Effector memory CD8-positive, alpha-beta T cell (primary cell): ENCODE measurements at regions not wholly inside any gene's neighbourhood (a gene's known extent, or its start where the extent isn't known, plus 50 kb on each side); places are given as distances from the start of the nearest gene placed in this dataset.
"Not testable (repeated sequence)": the region's sequence is repeated elsewhere in the genome, so short reads cannot be mapped to it uniquely, and the experiment has no call there.

Source experiments
- ATAC-seq: fragments of 150-1000 bp; cut with Tn5 transposase; replicated peaks from 2 replicates; pipeline ENCODE4 v1.10.0; 2021; ENCODE audit warnings: mild to moderate bottlenecking, moderate library complexity
- DNase-seq, 3 experiments: peaks; one replicate each; pipeline ENCODE4 v3.0.0; 2021
- H3K27ac Mint-ChIP-seq, 2 donors: one replicate each; pipeline ENCODE4 v1.8.0; 2022; ENCODE audit warnings: mild to moderate bottlenecking in 2 of 2, mixed read lengths in 2 of 2, moderate library complexity in 2 of 2
- H3K27me3 Mint-ChIP-seq, 2 donors: one replicate each; pipeline ENCODE4 v1.8.0; 2022; ENCODE audit warnings: mixed read lengths in 2 of 2
- H3K36me3 Mint-ChIP-seq: one replicate; pipeline ENCODE4 v1.8.0; 2022; ENCODE audit warnings: mild to moderate bottlenecking, moderate library complexity, mixed read lengths; ENCODE audit not compliant: insufficient read depth
- H3K4me1 Mint-ChIP-seq, 2 donors: one replicate each; pipeline ENCODE4 v1.8.0; 2022; ENCODE audit warnings: low read depth in 2 of 2, mixed read lengths in 2 of 2
- H3K4me3 Mint-ChIP-seq, 2 donors: one replicate each; pipeline ENCODE4 v1.8.0; 2022; ENCODE audit warnings: mild to moderate bottlenecking in 2 of 2, mixed read lengths in 2 of 2, moderate library complexity in 2 of 2
- H3K9me3 Mint-ChIP-seq, 2 donors: one replicate each; pipeline ENCODE4 v1.8.0; 2022; ENCODE audit warnings: mixed read lengths in 2 of 2

GRCh38 chr14:42488965-42489364, 882.3 kb downstream of the LRFN5 start:
- Mint-ChIP-seq H3K27ac (no peak overlapping the region), H3K27me3 (no peaks in the 10 kb centered on the region), H3K36me3 (no peaks in the 10 kb centered on the region), H3K4me3 (no peak overlapping the region), H3K9me3 (no peaks in the 10 kb centered on the region), H3K4me1 (no peaks in the 10 kb centered on the region)
- DNase-seq, result no peak
- ATAC-seq, result no peak

DNA sequence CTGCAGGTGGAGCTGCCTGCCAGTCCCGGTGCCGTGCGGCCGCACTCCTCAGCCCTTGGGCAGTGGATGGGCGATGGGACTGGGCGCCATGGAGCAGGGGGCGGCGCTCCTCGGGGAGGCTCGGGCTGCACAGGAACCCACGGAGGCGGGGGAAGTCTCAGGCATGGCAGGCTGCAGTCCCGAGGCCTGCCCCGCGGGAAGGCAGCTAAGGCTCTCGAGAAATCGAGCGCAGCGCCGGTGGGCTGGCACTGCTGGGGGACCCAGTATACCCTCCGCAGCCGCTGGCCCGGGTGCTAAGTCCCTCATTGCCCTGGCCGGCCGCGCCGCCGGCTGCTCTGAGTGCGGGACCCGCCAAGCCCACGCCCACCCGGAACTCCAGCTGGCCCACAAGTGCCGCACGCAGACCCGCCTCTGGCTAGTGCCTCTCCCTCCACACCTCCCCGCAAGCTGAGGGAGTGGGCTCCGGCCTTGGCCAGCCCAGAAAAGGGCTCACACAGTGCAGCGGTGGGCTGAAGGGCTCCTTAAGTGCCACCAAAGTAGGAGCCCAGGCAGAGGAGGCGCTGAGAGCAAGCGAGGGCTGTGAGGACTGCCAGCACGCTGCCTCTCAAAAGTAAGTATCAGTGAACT, 875.8 kb downstream of the LRFN5 start:
- not testable (repeated sequence) for DNase-seq, H3K27ac Mint-ChIP-seq, H3K27me3 Mint-ChIP-seq, H3K4me3 Mint-ChIP-seq, H3K4me1 Mint-ChIP-seq, H3K36me3 Mint-ChIP-seq, H3K9me3 Mint-ChIP-seq, ATAC-seq

- not testable (repeated sequence) for H3K27ac Mint-ChIP-seq, DNase-seq, H3K4me1 Mint-ChIP-seq, H3K36me3 Mint-ChIP-seq, H3K9me3 Mint-ChIP-seq, H3K27me3 Mint-ChIP-seq, ATAC-seq, H3K4me3 Mint-ChIP-seq
Measured at GRCh38 chr14:42481714-42482113, 875.0 kb downstream of the LRFN5 start.

GRCh38 chr14:42480255-42480654, 873.6 kb downstream of the LRFN5 start:
- Mint-ChIP-seq H3K36me3 (no peaks in the 10 kb centered on the region), H3K4me3 (no peak overlapping the region), H3K27me3 (no peaks in the 10 kb centered on the region), H3K4me1 (no peaks in the 10 kb centered on the region), H3K27ac (no peak overlapping the region), H3K9me3 (peaks cover 0 to 9% of the 10 kb centered on the region in 2 donors)
- DNase-seq (no peak), ATAC-seq (no peak)

- Mint-ChIP-seq H3K4me3 (no peak overlapping the region), H3K27ac (no peak overlapping the region), H3K27me3 (no peaks in the 10 kb centered on the region), H3K9me3 (peaks cover 0 to 9% of the 10 kb centered on the region in 2 donors), H3K4me1 (no peaks in the 10 kb centered on the region), H3K36me3 (no peaks in the 10 kb centered on the region)
- no peak for DNase-seq
- ATAC-seq, result no peak
Measured at GRCh38 chr14:42475289-42475688, 868.6 kb downstream of the LRFN5 start.

DNA sequence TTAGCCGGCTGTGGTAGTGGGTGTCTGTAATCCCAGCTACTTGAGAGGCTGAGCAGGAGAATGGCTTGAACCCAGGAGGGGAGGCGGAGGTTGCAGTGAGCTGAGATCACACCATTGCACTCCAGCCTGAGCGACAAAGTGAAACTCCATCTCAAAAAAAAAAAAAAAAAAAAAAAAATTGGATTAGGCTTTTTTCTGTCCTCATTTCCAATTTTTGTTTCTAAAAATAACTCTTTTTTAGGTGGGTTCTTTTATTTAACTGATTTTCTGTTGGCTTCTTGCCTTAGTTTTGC, 863.7 kb downstream of the LRFN5 start:
- no peak for ATAC-seq
- Mint-ChIP-seq H3K4me1 (no peaks in the 10 kb centered on the region), H3K27me3 (no peaks in the 10 kb centered on the region), H3K9me3 (peaks cover 4 to 15% of the 10 kb centered on the region in 2 donors), H3K27ac (no peak overlapping the region), H3K36me3 (no peaks in the 10 kb centered on the region), H3K4me3 (no peak overlapping the region)
- no peak for DNase-seq

DNA sequence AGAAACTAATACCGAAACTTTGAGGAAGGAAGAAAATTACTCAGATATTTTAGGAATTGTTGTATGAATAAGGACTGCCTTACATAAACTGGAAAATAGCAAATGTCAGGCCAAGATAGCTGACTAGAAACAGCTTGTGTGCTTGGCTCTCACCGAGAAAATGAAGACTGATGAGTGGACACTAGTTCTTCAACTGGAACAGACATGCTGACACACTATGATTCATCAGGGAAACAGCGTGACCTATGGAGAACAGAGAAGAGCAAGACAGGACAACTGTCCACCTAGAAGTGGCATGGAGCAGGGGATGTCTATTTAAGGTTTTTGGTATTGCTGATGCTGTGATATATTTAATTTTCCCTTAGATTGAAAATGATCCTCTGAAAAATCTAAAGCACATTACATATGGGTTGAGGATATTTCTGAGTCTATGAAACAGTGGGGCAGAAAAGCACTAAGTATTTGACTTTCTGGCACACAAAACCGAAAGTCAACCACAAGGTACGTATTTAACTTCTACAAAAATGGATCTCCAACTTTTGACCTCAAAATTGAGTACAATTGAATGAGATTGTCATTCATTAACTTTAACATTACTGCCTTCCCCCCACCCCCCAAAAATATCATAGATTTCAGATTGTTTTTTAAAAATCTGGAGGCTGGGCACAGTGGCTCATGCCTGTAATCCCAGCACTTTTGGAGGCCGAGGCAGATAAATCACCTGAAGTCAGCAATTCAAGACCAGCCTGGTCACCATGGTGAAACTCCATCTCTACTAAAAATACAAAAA, 863.2 kb downstream of the LRFN5 start:
- ATAC-seq (no peak), DNase-seq (no peak)
- H3K4me1 Mint-ChIP-seq, result no peaks in the 10 kb centered on the region
- H3K4me3 Mint-ChIP-seq, result no peak overlapping the region
- H3K27me3 Mint-ChIP-seq, result no peaks in the 10 kb centered on the region
- no peak overlapping the region for H3K27ac Mint-ChIP-seq
- no peaks in the 10 kb centered on the region for H3K36me3 Mint-ChIP-seq
- H3K9me3 Mint-ChIP-seq, result peaks cover 4 to 15% of the 10 kb centered on the region in 2 donors

DNA sequence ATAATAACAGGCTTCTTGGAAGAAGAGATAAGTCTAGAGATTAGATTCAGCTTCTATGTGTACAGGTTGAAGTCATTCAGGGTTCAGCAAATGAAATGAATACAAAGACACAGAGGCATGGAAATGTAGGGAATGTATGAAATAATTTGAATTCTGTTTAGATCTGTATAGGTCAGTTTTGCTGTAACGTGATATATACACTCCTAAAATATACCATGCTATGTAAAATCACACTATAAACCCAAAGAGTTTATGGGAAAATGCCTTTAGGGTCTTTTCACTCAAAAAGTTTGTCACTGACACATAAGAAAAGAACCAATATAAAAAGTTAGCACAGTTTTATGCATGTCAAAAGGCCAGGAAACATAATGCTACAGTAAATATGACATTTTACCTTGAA, 854.0 kb downstream of the LRFN5 start:
- H3K4me3 Mint-ChIP-seq, result no peak overlapping the region
- no peaks in the 10 kb centered on the region for H3K36me3 Mint-ChIP-seq
- peaks cover 7 to 13% of the 10 kb centered on the region in 2 donors for H3K9me3 Mint-ChIP-seq
- DNase-seq (no peak), ATAC-seq (no peak)
- no peak overlapping the region for H3K27ac Mint-ChIP-seq
- H3K27me3 Mint-ChIP-seq, result no peaks in the 10 kb centered on the region
- no peaks in the 10 kb centered on the region for H3K4me1 Mint-ChIP-seq

- H3K4me1 Mint-ChIP-seq, result no peaks in the 10 kb centered on the region
- H3K9me3 Mint-ChIP-seq, result peaks cover 12 to 16% of the 10 kb centered on the region in 2 donors
- no peak for ATAC-seq
- no peaks in the 10 kb centered on the region for H3K27me3 Mint-ChIP-seq
- H3K4me3 Mint-ChIP-seq, result no peak overlapping the region
- H3K36me3 Mint-ChIP-seq, result no peaks in the 10 kb centered on the region
- DNase-seq, result no peak
- no peak overlapping the region for H3K27ac Mint-ChIP-seq
Measured at GRCh38 chr14:42459171-42459685, 852.6 kb downstream of the LRFN5 start.

- Mint-ChIP-seq H3K27ac (no peak overlapping the region), H3K4me3 (no peak overlapping the region), H3K36me3 (no peaks in the 10 kb centered on the region), H3K27me3 (no peaks in the 10 kb centered on the region), H3K4me1 (no peaks in the 10 kb centered on the region), H3K9me3 (peaks cover 0 to 6% of the 10 kb centered on the region in 2 donors)
- DNase-seq, result no peak
- ATAC-seq, result no peak
Measured at GRCh38 chr14:42441615-42442014, 834.9 kb downstream of the LRFN5 start.

GRCh38 chr14:42437809-42438208, 831.1 kb downstream of the LRFN5 start:
- no peaks in the 10 kb centered on the region for H3K36me3 Mint-ChIP-seq
- no peaks in the 10 kb centered on the region for H3K27me3 Mint-ChIP-seq
- DNase-seq (no peak), ATAC-seq (no peak)
- no peaks in the 10 kb centered on the region for H3K4me1 Mint-ChIP-seq
- no peak overlapping the region for H3K4me3 Mint-ChIP-seq
- no peak overlapping the region for H3K27ac Mint-ChIP-seq
- H3K9me3 Mint-ChIP-seq, result peaks cover 0 to 7% of the 10 kb centered on the region in 2 donors

DNA sequence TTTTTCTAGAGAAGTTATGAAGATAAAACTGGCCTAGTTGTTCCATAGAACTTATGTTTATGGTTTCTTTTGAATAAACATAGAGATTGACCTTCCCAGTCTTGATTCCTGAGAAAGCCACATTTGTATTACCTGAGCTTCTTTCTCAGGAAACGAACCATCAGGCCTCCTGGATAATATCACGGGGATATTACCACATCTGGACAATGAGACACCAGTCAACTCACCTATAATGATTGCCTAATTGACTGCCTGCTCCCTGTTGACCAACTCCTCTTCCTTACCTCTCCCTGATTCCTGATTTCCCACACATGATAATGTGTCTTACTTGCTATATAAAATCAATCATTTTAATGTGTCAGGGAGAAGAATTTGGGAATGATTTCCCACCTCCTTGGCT, 822.7 kb downstream of the LRFN5 start:
- no peak for ATAC-seq
- H3K4me3 Mint-ChIP-seq, result no peak overlapping the region
- DNase-seq, result no peak
- H3K27ac Mint-ChIP-seq, result no peak overlapping the region
- no peaks in the 10 kb centered on the region for H3K27me3 Mint-ChIP-seq
- H3K36me3 Mint-ChIP-seq, result peaks cover 4% of the 10 kb centered on the region
- peaks cover 3 to 13% of the 10 kb centered on the region in 2 donors for H3K9me3 Mint-ChIP-seq
- H3K4me1 Mint-ChIP-seq, result no peaks in the 10 kb centered on the region

DNA sequence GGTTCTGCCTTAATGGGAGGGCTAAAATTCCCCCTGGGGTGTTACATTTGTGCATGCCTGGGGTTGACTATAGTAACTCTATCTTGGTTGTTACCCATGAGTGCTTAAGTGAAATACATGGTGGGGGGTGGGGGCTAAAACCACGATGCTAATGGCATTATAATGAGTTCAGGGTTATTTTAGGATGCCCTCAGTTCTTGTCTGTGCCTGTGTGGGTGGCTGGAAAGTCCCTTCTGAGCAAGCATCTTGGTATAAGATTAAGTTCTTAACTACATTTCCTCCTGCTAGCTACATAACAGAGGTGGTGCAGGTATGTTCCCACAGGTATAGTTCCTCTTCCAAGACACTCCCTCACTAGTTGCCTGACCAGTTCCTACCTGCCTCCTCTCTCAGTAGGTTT, 822.3 kb downstream of the LRFN5 start:
- Mint-ChIP-seq H3K36me3 (peaks cover 4% of the 10 kb centered on the region), H3K27me3 (no peaks in the 10 kb centered on the region), H3K9me3 (peaks cover 3 to 13% of the 10 kb centered on the region in 2 donors)

GRCh38 chr14:42424501-42424900, 817.8 kb downstream of the LRFN5 start:
- Mint-ChIP-seq H3K36me3 (no peaks in the 10 kb centered on the region), H3K4me3 (no peak overlapping the region), H3K27ac (no peak overlapping the region), H3K9me3 (peaks cover 0 to 3% of the 10 kb centered on the region in 2 donors), H3K27me3 (no peaks in the 10 kb centered on the region), H3K4me1 (no peaks in the 10 kb centered on the region)
- no peak for ATAC-seq
- DNase-seq, result no peak

More for the DNA sequence above, 822.3 kb downstream of the LRFN5 start:
- DNase-seq, result no peak
- ATAC-seq, result no peak
- no peaks in the 10 kb centered on the region for H3K4me1 Mint-ChIP-seq
- no peak overlapping the region for H3K27ac Mint-ChIP-seq
- no peak overlapping the region for H3K4me3 Mint-ChIP-seq
